ENCODE measurements at regions not wholly inside any gene's neighbourhood (a gene's known extent, or its start where the extent isn't known, plus 50 kb on each side); places are given as distances from the start of the nearest gene placed in this dataset.
A peak's percentile ranks its signal among the peaks of the same experiment; 100 is the strongest.
"Not testable (repeated sequence)": the region's sequence is repeated elsewhere in the genome, so short reads cannot be mapped to it uniquely, and the experiment has no call there.

- DNase-seq, result no peak
Measured at GRCh38 chr15:31179693-31180092, 78.2 kb upstream of the TRPM1 start.

- DNase-seq, result no peak
Measured at GRCh38 chr15:31193291-31193690, 91.8 kb upstream of the TRPM1 start.

GRCh38 chr15:31195871-31196270 is 94.3 kb upstream of the TRPM1 start:
- no peak for DNase-seq

- no peak for DNase-seq
Measured at GRCh38 chr15:31197497-31198414, 96.2 kb upstream of the TRPM1 start.

- DNase-seq, result no peak
Measured at GRCh38 chr15:31200735-31201151, 99.2 kb upstream of the TRPM1 start.

GRCh38 chr15:31202953-31203352 is 101.4 kb upstream of the TRPM1 start:
- DNase-seq, result no peak

GRCh38 chr15:31203999-31204398 is 102.5 kb upstream of the TRPM1 start:
- DNase-seq, result no peak

- no peak for DNase-seq
Measured at GRCh38 chr15:31206386-31207181, 105.1 kb upstream of the TRPM1 start.

GRCh38 chr15:31207246-31207645 is 105.7 kb upstream of the TRPM1 start:
- no peak for DNase-seq

GRCh38 chr15:31207861-31208260 is 106.3 kb upstream of the TRPM1 start:
- not testable (repeated sequence) for DNase-seq

- DNase-seq, result no peak
Measured at GRCh38 chr15:31208817-31209216, 107.3 kb upstream of the TRPM1 start.

GRCh38 chr15:31211353-31211752 is 109.8 kb upstream of the TRPM1 start:
- DNase-seq, result no peak

- no peak for DNase-seq
Measured at GRCh38 chr15:31212326-31213080, 111.0 kb upstream of the TRPM1 start.

- no peak for DNase-seq
Measured at GRCh38 chr15:31214158-31214863, 112.3 kb upstream of the KLF13 start.

- DNase-seq, result peak; percentile 63
Measured at GRCh38 chr15:31214864-31215489, 111.7 kb upstream of the KLF13 start.

- DNase-seq, result peak; percentile 54
Measured at GRCh38 chr15:31215490-31216214, 111.0 kb upstream of the KLF13 start.

- peak; percentile 62 for DNase-seq
Measured at GRCh38 chr15:31216215-31216911, 110.3 kb upstream of the KLF13 start.

GRCh38 chr15:31217067-31217466 is 109.6 kb upstream of the KLF13 start:
- no peak for DNase-seq

- DNase-seq, result no peak
Measured at GRCh38 chr15:31217566-31218270, 108.9 kb upstream of the KLF13 start.

GRCh38 chr15:31219221-31219620 is 107.4 kb upstream of the KLF13 start:
- no peak for DNase-seq
